ENCODE measurements at regions not wholly inside any gene's neighbourhood (a gene's known extent, or its start where the extent isn't known, plus 50 kb on each side); places are given as distances from the start of the nearest gene placed in this dataset.

- no peak for DNase-seq (ENCODE audit: low read depth)
- H3K4me3 ChIP-seq (ENCODE audit: low read depth, low read length): no peak overlapping the region
- TF ChIP-seq CTCF (IDR thresholded peaks at IDR 0.05; ENCODE audit: low read depth, low read length, missing control alignments): no peak
Observed at GRCh38 chr10:111579473-111579872, 502.6 kb downstream of the ADRA2A start.

- TF ChIP-seq CTCF (IDR thresholded peaks at IDR 0.05; ENCODE audit: low read depth, low read length, missing control alignments): no peak
- no peak overlapping the region for H3K4me3 ChIP-seq (ENCODE audit: low read depth, low read length)
- DNase-seq (ENCODE audit: low read depth): no peak
Observed at GRCh38 chr10:111590703-111591102, 513.9 kb downstream of the ADRA2A start.

- no peak overlapping the region for H3K4me3 ChIP-seq (ENCODE audit: low read depth, low read length)
- TF ChIP-seq CTCF (IDR thresholded peaks at IDR 0.05; ENCODE audit: low read depth, low read length, missing control alignments): no peak
- DNase-seq (ENCODE audit: low read depth): no peak
Observed at GRCh38 chr10:111593578-111593977, 516.7 kb downstream of the ADRA2A start.

- TF ChIP-seq CTCF (IDR thresholded peaks at IDR 0.05; ENCODE audit: low read depth, low read length, missing control alignments): no peak
- no peak for DNase-seq (ENCODE audit: low read depth)
- no peak overlapping the region for H3K4me3 ChIP-seq (ENCODE audit: low read depth, low read length)
Observed at GRCh38 chr10:111595173-111595572, 518.3 kb downstream of the ADRA2A start.

GRCh38 chr10:111598433-111599059 lies 521.7 kb downstream of the ADRA2A start:
- H3K4me3 ChIP-seq (ENCODE audit: low read depth, low read length): no peak overlapping the region
- TF ChIP-seq CTCF (IDR thresholded peaks at IDR 0.05; ENCODE audit: low read depth, low read length, missing control alignments): peak; percentile 84
- peak; percentile 34 for DNase-seq (ENCODE audit: low read depth)

- no peak overlapping the region for H3K4me3 ChIP-seq (ENCODE audit: low read depth, low read length)
Observed at GRCh38 chr10:111599943-111600342, 523.1 kb downstream of the ADRA2A start.

More at GRCh38 chr10:111599943-111600342, 523.1 kb downstream of the ADRA2A start:
- no peak for TF ChIP-seq CTCF (IDR thresholded peaks at IDR 0.05; ENCODE audit: low read depth, low read length, missing control alignments)
- DNase-seq (ENCODE audit: low read depth): no peak

Data from GM12864 (cell line).